Astrocyte (in vitro differentiated cells and primary cell): ENCODE measurements at regions not wholly inside any gene's neighbourhood (a gene's known extent, or its start where the extent isn't known, plus 50 kb on each side); places are given as distances from the start of the nearest gene placed in this dataset.

Experiments used
- CTCF ChIP-seq: IDR thresholded peaks from 2 replicates; pipeline ENCODE4 v1.5.1; 2011; ENCODE audit warnings: low read depth, mild to moderate bottlenecking, inconsistent platforms, low read length, moderate library complexity; ENCODE audit not compliant: insufficient read depth
- EZH2 ChIP-seq: IDR thresholded peaks from 2 replicates; pipeline ENCODE4 v1.6.1; 2012; ENCODE audit warnings: mild to moderate bottlenecking, low read length, inconsistent platforms; ENCODE audit not compliant: insufficient read depth

- TF ChIP-seq EZH2 (no peak), CTCF (no peak)
These were observed 685.7 kb downstream of the SLC16A7 start for GRCh38 chr12:60281522-60281921.
